ENCODE measurements at regions not wholly inside any gene's neighbourhood (a gene's known extent, or its start where the extent isn't known, plus 50 kb on each side); places are given as distances from the start of the nearest gene placed in this dataset.

DNA sequence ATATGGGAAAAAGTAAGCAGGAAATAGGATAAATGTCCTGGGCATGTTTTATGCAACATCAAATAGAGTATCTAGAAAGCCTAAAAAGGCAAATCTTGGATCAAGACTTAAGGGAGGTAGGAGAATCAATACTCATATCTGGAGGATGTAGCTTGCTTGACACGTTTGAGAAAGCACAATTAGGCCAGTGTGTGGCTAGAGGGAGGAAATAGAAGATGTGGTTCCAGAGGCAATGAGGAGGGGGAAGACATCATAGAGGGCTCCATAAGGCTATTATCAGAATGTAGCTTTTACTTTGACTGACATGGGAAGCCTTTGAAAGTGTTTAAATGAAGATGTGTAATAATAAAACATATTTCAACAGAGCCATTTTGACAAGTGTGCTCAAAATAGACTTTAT lies 200.7 kb upstream of the CDH12 start:
- TF ChIP-seq, protein P1, sequence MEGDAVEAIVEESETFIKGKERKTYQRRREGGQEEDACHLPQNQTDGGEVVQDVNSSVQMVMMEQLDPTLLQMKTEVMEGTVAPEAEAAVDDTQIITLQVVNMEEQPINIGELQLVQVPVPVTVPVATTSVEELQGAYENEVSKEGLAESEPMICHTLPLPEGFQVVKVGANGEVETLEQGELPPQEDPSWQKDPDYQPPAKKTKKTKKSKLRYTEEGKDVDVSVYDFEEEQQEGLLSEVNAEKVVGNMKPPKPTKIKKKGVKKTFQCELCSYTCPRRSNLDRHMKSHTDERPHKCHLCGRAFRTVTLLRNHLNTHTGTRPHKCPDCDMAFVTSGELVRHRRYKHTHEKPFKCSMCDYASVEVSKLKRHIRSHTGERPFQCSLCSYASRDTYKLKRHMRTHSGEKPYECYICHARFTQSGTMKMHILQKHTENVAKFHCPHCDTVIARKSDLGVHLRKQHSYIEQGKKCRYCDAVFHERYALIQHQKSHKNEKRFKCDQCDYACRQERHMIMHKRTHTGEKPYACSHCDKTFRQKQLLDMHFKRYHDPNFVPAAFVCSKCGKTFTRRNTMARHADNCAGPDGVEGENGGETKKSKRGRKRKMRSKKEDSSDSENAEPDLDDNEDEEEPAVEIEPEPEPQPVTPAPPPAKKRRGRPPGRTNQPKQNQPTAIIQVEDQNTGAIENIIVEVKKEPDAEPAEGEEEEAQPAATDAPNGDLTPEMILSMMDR (IDR thresholded peaks at IDR 0.05; ENCODE audit: low read depth, low read length, poor library complexity, severe bottlenecking), result no peak
- TF ChIP-seq EZH2phosphoT487 (IDR thresholded peaks at IDR 0.05; ENCODE audit: borderline replicate concordance, low read length), result no peak

Data from DOHH2 (cell line).